H1 (cell line): ENCODE measurements at regions not wholly inside any gene's neighbourhood (a gene's known extent, or its start where the extent isn't known, plus 50 kb on each side); places are given as distances from the start of the nearest gene placed in this dataset.

Experiments
- CTCF ChIP-seq, 3 experiments: IDR thresholded peaks; 1 replicate in 2 of 3; 2 replicates in 1 of 3; pipeline versions ENCODE4 v1.5.1 to v1.6.1; 2011; ENCODE audit warnings: low read length in 3 of 3, mild to moderate bottlenecking in 3 of 3, inconsistent platforms in 2 of 3, low read depth in 1 of 3, moderate library complexity in 1 of 3; ENCODE audit not compliant: insufficient read depth in 1 of 3; ENCODE audit errors: control extremely low read depth in 1 of 3
- EGR1 ChIP-seq: IDR thresholded peaks from 2 replicates; pipeline ENCODE4 v1.6.1; 2011; ENCODE audit warnings: low read depth, low read length, borderline replicate concordance
- RFX5 ChIP-seq: IDR thresholded peaks from 2 replicates; pipeline ENCODE4 v1.6.1; 2011; ENCODE audit warnings: low read depth, low read length, improper control_type of control experiment, borderline replicate concordance

GRCh38 chr13:106657104-106657503, 89.2 kb upstream of the ARGLU1 start:
- TF ChIP-seq EGR1 (no peak), RFX5 (no peak), CTCF (IDR thresholded peaks at IDR 0.05; ENCODE audit: control extremely low read depth in 1 of 3, insufficient read depth in 1 of 3, low read depth in 1 of 3, low read length in 3 of 3) (no peak)
